NCI-H2107 treated with DMSO at 0.1 percent for 48 hours (cell line): ENCODE measurements at regions not wholly inside any gene's neighbourhood (a gene's known extent, or its start where the extent isn't known, plus 50 kb on each side); places are given as distances from the start of the nearest gene placed in this dataset.
A peak's percentile ranks its signal among the peaks of the same experiment; 100 is the strongest.
"Not testable (repeated sequence)": the region's sequence is repeated elsewhere in the genome, so short reads cannot be mapped to it uniquely, and the experiment has no call there.

Experiments
- DNase-seq: peaks from one replicate; lab custom pipeline; 2025; ENCODE audit not compliant: unreplicated experiment; lab: John Stamatoyannopoulos, UW

- no peak for DNase-seq
Measured at GRCh38 chr2:60357996-60358395, 195.5 kb downstream of the BCL11A start.

- no peak for DNase-seq
Measured at GRCh38 chr2:60356346-60356745, 197.1 kb downstream of the BCL11A start.

GRCh38 chr2:60355849-60356261 lies 197.6 kb downstream of the BCL11A start:
- DNase-seq, result no peak

GRCh38 chr2:60354713-60355112 lies 198.7 kb downstream of the BCL11A start:
- DNase-seq, result no peak

GRCh38 chr2:60353863-60354262 lies 199.6 kb downstream of the BCL11A start:
- no peak for DNase-seq

GRCh38 chr2:60353406-60353800 lies 200.1 kb downstream of the BCL11A start:
- no peak for DNase-seq

GRCh38 chr2:60352491-60353405 lies 200.7 kb downstream of the BCL11A start:
- DNase-seq, result no peak

- no peak for DNase-seq
Measured at GRCh38 chr2:60351802-60352201, 201.7 kb downstream of the BCL11A start.

GRCh38 chr2:60351321-60351720 lies 202.1 kb downstream of the BCL11A start:
- DNase-seq, result no peak

GRCh38 chr2:60350791-60351190 lies 202.7 kb downstream of the BCL11A start:
- DNase-seq, result no peak

GRCh38 chr2:60347781-60348180 lies 205.7 kb downstream of the BCL11A start:
- DNase-seq, result no peak

GRCh38 chr2:60342491-60342890 lies 211.0 kb downstream of the BCL11A start:
- DNase-seq, result not testable (repeated sequence)

- DNase-seq, result no peak
Measured at GRCh38 chr2:60341151-60341550, 212.3 kb downstream of the BCL11A start.

- DNase-seq, result no peak
Measured at GRCh38 chr2:60339286-60339685, 214.2 kb downstream of the BCL11A start.

GRCh38 chr2:60337142-60337497 lies 216.3 kb downstream of the BCL11A start:
- no peak for DNase-seq

GRCh38 chr2:60336442-60337141 lies 216.9 kb downstream of the BCL11A start:
- DNase-seq, result no peak

GRCh38 chr2:60335533-60336237 lies 217.8 kb downstream of the BCL11A start:
- no peak for DNase-seq

GRCh38 chr2:60334610-60335009 lies 218.8 kb downstream of the BCL11A start:
- DNase-seq, result no peak

- DNase-seq, result no peak
Measured at GRCh38 chr2:60333264-60333663, 220.2 kb downstream of the BCL11A start.

GRCh38 chr2:60331115-60331809 lies 222.2 kb downstream of the BCL11A start:
- peak; percentile 81 for DNase-seq

- no peak for DNase-seq
Measured at GRCh38 chr2:60329225-60329624, 224.2 kb downstream of the BCL11A start.
